HG03280 (cell line): ENCODE measurements at regions not wholly inside any gene's neighbourhood (a gene's known extent, or its start where the extent isn't known, plus 50 kb on each side); places are given as distances from the start of the nearest gene placed in this dataset.

ENCODE experiments used
- ATAC-seq: cut with Tn5 transposase; IDR thresholded peaks from one replicate; pipeline ENCODE4 v1.9.1; 2021; ENCODE audit warnings: mild to moderate bottlenecking, moderate library complexity; ENCODE audit not compliant: unreplicated experiment

DNA sequence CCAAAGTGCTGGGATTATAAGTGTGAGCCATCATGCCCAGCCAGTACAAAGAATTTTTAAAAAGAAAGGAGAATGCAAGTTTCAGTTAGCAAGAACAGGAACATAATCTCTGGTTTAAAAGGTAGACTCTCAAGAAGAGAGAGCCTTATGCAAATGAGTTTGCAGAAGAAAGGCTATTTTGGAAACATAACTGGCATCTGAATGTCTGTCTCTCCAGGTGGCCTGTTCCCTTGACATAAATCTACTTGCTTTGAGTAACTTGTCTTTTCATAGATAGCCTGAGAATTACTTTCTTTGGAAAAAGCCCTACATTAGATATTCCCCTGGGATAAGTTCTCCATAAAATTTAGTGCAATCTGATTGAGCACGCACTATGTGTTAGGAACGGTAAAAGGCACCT, 109.6 kb downstream of the ICOS start:
- peak; percentile 72 for ATAC-seq

DNA sequence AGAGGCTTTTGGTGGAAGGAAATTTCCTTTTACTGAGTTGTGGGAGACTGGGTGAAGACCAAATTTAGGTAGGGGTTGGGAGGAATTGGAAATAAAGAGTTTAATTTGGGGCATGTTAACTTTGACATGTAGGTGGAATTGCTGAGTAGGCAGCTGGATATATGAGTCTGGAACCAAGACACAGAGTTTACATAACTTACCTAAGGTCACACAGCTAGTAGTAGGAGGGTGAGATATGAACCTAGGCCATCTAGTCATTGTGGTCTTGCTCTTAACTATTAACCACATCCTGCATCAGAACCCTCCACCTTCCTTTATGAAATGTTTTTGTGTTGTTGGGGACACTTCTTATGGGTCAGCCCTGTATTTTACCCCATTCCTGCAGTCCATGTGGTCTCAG, 113.1 kb downstream of the ICOS start:
- peak; percentile 69 for ATAC-seq

- no peak for ATAC-seq
These were observed 114.1 kb downstream of the ICOS start for GRCh38 chr2:204050681-204051080.

GRCh38 chr2:204051476-204051875, 114.9 kb downstream of the ICOS start:
- ATAC-seq = no peak

DNA sequence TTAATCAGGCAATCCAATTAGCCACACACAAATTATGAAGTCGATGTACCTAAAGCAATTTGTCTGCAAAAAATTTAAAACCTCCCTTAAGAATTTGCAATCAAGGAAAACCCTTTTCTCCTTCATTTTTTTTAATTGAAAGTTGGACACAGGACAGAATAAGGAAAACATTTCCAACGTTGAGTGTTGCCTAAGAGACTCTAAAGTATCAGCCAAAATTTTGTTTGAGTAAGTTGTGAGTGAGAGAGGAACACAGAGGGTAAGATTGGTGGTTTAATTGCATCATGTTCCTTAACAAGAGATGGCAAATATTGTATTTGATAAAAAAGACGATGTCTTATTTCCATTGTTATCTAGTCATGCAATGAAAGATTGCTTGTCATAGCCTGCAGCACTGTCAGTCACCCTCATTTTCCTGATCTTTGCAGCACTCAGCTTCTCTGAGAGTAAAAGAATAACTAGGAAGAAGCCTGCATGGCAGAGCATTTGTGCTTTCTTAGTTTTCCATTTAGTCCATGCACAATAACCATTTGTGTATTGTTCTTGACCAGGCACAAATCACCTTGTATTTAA, 115.5 kb downstream of the ICOS start:
- no peak for ATAC-seq

DNA sequence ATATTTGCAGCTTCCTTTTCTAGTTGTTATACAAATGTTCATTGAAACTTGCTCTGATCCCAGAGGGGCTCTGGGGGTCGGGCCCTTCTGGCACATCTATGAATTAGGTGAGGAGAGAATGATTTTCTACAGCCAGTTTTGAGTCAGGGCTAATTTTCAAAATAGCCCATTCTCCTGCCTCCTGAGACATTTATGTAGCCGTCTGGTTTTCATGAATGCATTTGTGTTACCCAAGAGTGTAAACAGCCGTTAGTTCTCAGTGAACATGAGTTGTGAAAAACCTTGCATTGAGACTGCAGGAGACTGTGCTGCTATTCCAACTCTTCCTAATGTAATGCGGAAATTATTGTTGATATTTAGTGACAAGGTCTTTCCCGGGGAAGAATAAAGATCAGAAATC, 122.5 kb downstream of the ICOS start:
- no peak for ATAC-seq

DNA sequence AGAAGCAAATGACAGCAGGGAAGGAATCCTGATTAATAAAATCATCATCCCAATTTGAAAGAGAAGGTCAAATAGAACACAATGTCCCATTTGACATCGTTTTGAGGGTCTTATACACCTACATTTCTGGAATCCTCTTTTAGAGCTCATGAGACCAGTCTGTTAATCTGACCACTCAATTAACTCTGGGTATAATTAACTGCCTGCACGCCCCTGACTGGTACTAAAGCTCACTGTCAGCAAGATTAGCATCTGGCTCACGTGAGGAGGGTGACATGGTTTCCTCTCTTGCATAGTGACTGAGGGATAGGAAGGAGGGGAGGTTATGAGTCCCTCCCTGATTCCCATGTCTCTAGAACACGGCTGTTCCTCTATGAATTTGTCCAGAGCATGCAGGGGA, 124.3 kb downstream of the ICOS start:
- no peak for ATAC-seq

- no peak for ATAC-seq
These were observed 124.7 kb downstream of the ICOS start for GRCh38 chr2:204061241-204061640.

- no peak for ATAC-seq
These were observed 127.6 kb downstream of the ICOS start for GRCh38 chr2:204064119-204064518.

DNA sequence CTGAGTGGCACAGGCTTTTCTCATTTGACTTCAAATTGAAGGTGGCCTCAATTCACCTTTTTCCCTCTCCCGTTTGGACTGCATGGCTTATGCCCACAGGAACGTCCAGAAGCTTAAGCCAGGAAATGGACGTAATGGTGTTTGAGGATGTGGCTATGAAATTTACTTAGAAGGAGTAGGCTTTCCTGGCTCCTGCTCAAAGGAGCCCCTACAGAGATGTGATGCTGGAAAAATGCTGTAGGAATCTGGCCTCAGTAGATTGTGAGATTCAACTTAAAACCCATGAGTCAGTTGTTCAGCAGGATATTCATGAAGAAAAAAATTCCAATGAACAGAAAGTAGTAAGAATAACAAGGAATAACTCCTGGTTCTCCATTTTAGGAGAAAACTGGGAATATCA, 129.0 kb downstream of the ICOS start:
- ATAC-seq = no peak

DNA sequence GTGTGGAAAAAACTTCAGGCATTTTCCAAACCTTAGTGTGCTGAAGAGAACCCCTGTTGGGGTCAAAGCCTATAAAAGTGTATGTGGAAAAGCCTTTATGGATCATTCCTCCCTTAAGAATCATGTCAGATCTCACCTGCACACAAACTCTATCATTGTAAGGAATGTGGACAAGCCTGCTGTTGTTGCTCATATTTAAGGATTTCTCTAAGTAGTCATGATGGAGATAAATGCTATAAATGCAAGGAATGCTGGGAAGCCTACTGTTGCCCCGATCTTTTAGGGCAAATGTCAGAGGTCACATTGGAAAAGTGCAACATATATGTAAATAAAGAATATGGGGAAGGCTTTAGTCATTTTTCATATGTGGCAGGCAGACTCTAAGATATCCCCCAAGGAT, 129.5 kb downstream of the ICOS start:
- no peak for ATAC-seq

GRCh38 chr2:204069804-204070203, 133.2 kb downstream of the ICOS start:
- ATAC-seq = no peak

GRCh38 chr2:204072443-204073324, 136.1 kb downstream of the ICOS start:
- peak; percentile 63 for ATAC-seq

GRCh38 chr2:204074456-204074855, 137.9 kb downstream of the ICOS start:
- ATAC-seq = no peak

DNA sequence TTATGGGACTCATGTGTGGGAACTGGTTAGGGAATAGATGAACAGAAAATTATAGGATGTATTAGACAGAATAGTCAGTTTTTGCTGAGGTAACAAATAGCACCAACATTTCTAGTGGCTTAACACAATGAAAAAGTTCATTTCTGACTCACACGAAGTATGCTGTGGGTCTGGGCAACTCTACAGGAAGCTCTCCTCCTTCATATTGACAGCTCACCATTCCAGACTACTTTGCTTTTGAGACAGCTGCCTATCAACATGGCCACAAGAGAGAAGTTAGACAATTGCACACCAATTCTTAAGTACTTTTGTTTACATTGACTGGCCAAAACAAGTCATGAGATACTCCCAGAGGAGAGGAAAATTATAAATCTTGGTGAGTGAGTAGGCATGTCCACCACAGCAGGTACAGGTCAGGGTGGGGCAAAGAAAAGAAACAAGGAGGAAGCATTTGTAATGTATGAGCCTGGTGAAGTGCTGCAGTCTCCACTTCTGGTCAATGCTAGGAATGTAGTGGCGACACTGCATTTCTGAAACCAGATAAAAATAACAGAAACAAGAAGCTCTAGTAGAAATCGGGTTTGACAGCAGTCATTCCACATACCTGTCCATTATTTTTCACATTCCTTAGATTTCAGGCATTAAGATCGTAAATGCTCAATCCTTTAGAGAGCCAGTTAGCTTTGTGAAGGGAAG, 141.6 kb downstream of the ICOS start:
- no peak for ATAC-seq

- no peak for ATAC-seq
These were observed 145.2 kb downstream of the ICOS start for GRCh38 chr2:204081487-204082425.

- no peak for ATAC-seq
These were observed 149.6 kb downstream of the ICOS start for GRCh38 chr2:204086167-204086566.

GRCh38 chr2:204089105-204089504, 152.5 kb downstream of the ICOS start:
- no peak for ATAC-seq

GRCh38 chr2:204089574-204089973, 153.0 kb downstream of the ICOS start:
- no peak for ATAC-seq

- ATAC-seq = no peak
These were observed 153.5 kb downstream of the ICOS start for GRCh38 chr2:204090021-204090420.

- no peak for ATAC-seq
These were observed 168.2 kb downstream of the ICOS start for GRCh38 chr2:204104811-204105210.
